HEK293T (cell line): ENCODE measurements at regions not wholly inside any gene's neighbourhood (a gene's known extent, or its start where the extent isn't known, plus 50 kb on each side); places are given as distances from the start of the nearest gene placed in this dataset.

ENCODE experiments used
- CTCF ChIA-PET: fragments of 350-600 bp; formaldehyde crosslinking; extraction: SDS; loops from one replicate; lab custom pipeline; 2021; ENCODE audit warnings: antibody characterized with exemption, inconsistent platforms; lab: Yijun Ruan, JAX
- POLR2A ChIA-PET: fragments of 350-600 bp; formaldehyde crosslinking; extraction: SDS; loops from one replicate; lab custom pipeline; 2020; ENCODE audit warnings: antibody characterized with exemption, inconsistent platforms; lab: Yijun Ruan, JAX
- DNase-seq: peaks from one replicate; pipeline ENCODE4 v3.0.0; 2012; ENCODE audit warnings: mixed read lengths; ENCODE audit errors: extremely low spot score
- ARNT ChIP-seq: fragments of 450-650 bp; IDR thresholded peaks from 2 replicates; pipeline ENCODE4 v1.6.1; 2017; ENCODE audit warnings: mild to moderate bottlenecking
- BHLHE40 ChIP-seq: fragments of 450-650 bp; IDR thresholded peaks from 2 replicates; pipeline ENCODE4 v1.6.1; 2016; ENCODE audit warnings: mild to moderate bottlenecking, moderate library complexity, borderline replicate concordance
- CTBP1 ChIP-seq: fragments of 450-650 bp; IDR thresholded peaks from 2 replicates; pipeline ENCODE4 v1.6.1; 2016; ENCODE audit warnings: borderline replicate concordance
- ELF4 ChIP-seq: fragments of 450-650 bp; IDR thresholded peaks from 2 replicates; pipeline ENCODE4 v1.6.1; 2017; ENCODE audit warnings: antibody characterized with exemption
- FOXA1 ChIP-seq: fragments of 450-650 bp; IDR thresholded peaks from 2 replicates; pipeline ENCODE4 v1.6.1; 2016; ENCODE audit warnings: mild to moderate bottlenecking
- FOXK2 ChIP-seq: fragments of 450-650 bp; IDR thresholded peaks from 2 replicates; pipeline ENCODE4 v1.6.1; 2016; ENCODE audit warnings: mild to moderate bottlenecking
- FOXM1 ChIP-seq: fragments of 450-650 bp; IDR thresholded peaks from 2 replicates; pipeline ENCODE4 v1.6.1; 2017; ENCODE audit warnings: mild to moderate bottlenecking, borderline replicate concordance
- HDGF ChIP-seq: fragments of 450-650 bp; IDR thresholded peaks from 2 replicates; pipeline ENCODE4 v1.6.1; 2017; ENCODE audit warnings: antibody characterized with exemption, borderline replicate concordance
- L3MBTL2 ChIP-seq: fragments of 450-650 bp; conservative IDR thresholded peaks from 2 replicates; pipeline ENCODE4 v1.6.1; 2016; ENCODE audit warnings: mild to moderate bottlenecking
- LEF1 ChIP-seq: fragments of 450-650 bp; IDR thresholded peaks from 2 replicates; pipeline ENCODE4 v1.6.1; 2017; ENCODE audit warnings: mild to moderate bottlenecking, borderline replicate concordance
- NFRKB ChIP-seq: fragments of 450-650 bp; IDR thresholded peaks from 2 replicates; pipeline ENCODE4 v1.6.1; 2016; ENCODE audit warnings: mild to moderate bottlenecking, moderate library complexity
- SP1 ChIP-seq: fragments of 450-650 bp; IDR thresholded peaks from 2 replicates; pipeline ENCODE4 v1.6.1; 2017
- SUZ12 ChIP-seq: fragments of 450-650 bp; IDR thresholded peaks from 2 replicates; pipeline ENCODE4 v1.6.1; 2016; ENCODE audit warnings: mild to moderate bottlenecking
- TARDBP ChIP-seq: fragments of 450-650 bp; IDR thresholded peaks from 2 replicates; pipeline ENCODE4 v1.6.1; 2016
- ZNF384 ChIP-seq: fragments of 450-650 bp; IDR thresholded peaks from 2 replicates; pipeline ENCODE4 v1.6.1; 2016
- TF ChIP-seq, protein P1 (sequence below): fragments of 450-650 bp; IDR thresholded peaks from 2 replicates; pipeline ENCODE4 v1.6.1; 2016

DNA sequence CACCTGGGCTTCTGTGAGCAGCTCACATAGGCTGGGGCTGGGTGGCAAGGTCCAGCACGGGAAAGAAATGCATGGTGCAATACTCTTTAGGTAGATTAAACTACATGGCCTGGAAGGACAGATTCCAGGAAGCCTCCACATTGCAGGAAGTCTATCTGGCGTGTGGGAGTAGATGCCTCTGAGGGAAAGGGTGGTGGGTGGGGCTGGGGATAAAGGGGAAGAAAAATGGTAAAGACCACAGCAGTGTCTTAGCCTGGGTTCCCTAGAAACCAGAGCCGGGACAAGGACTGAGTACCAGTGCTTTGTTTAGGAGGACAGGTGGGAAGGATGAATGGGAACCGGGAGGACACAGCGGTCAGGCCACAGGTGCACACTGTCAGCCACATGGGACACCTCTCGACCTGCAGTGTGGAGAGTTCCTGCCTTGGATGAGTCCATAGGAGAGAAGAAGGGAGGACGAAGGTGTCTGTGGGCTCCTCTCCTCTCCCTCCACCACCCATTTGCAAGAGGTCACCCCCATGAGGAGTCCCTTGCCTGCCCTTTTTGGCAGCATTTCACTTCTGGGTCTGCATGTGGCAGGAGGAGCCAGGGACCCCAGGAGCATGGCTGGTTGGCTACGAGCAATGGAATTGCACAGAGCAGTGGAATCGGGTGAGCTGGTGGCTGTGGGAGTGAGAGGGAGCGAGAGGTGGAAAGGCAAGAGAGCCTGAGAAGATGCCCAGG lies 91.5 kb upstream of the HS6ST1 start:
- DNase-seq, result no peak
- ChIA-PET CTCF (no interaction called here), POLR2A (no interaction called here)
- TF ChIP-seq TARDBP, result no peak
- TF ChIP-seq NFRKB, result no peak
- TF ChIP-seq HDGF, result no peak
- no peak for TF ChIP-seq FOXA1
- no peak for TF ChIP-seq BHLHE40
- no peak for TF ChIP-seq L3MBTL2
- TF ChIP-seq ARNT, result no peak
- no peak for TF ChIP-seq ZNF384
- no peak for TF ChIP-seq SP1
- TF ChIP-seq, protein P1, sequence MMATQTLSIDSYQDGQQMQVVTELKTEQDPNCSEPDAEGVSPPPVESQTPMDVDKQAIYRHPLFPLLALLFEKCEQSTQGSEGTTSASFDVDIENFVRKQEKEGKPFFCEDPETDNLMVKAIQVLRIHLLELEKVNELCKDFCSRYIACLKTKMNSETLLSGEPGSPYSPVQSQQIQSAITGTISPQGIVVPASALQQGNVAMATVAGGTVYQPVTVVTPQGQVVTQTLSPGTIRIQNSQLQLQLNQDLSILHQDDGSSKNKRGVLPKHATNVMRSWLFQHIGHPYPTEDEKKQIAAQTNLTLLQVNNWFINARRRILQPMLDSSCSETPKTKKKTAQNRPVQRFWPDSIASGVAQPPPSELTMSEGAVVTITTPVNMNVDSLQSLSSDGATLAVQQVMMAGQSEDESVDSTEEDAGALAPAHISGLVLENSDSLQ, result no peak
- no peak for TF ChIP-seq LEF1
- no peak for TF ChIP-seq FOXK2

DNA sequence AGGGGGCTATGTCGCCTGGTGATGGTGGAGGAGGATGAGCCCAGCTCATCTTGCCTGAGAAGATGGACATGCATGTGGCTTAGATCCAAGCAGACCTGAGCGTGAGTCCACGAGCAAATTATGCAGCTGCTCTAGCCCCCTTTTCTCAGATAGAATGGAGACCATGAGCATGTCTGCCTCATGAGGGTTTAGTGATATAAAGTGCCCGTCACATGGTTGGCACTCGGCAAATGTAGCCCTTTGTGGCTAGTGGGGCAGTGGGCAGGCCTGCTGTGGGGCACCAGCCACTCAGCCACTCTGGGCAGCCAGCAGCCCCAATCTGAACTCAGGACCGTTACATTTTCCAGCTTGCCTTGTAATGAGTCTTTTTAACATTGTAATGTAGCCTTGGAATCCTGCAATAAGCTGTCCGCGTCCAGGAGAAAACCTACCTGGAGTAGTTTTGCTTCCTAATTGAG lies 92.1 kb upstream of the HS6ST1 start:
- DNase-seq, result no peak
- TF ChIP-seq NFRKB, result no peak
- TF ChIP-seq LEF1, result no peak
- no peak for TF ChIP-seq TARDBP
- TF ChIP-seq ZNF384, result no peak
- TF ChIP-seq ARNT, result no peak
- ChIA-PET POLR2A (no interaction called here), CTCF (interaction anchor here (0.6 kb wide), 1 partner anchor 66 kb away, joined by 4 read pairs; no protein-coding TSS in a partner anchor)

DNA sequence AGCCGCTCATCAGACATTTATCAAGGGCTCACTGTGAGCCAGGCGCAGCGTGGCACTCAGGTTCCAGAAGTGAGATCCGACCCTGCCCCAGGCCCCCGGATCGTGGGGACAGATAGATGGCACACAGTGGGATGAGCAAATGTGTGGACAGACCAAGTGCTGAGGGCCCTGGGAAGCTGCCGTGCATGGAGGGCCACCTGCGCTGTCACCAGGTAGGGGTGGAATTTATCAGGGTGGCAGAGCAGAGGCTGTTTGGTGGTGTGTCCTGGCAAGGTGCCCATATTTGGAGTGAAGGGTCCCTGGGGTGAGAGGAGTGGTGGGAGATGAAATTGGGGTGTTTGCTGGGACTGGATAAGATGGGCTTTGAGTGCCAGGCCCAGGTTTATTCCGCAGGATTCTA lies 92.8 kb upstream of the HS6ST1 start:
- CTCF ChIA-PET, result interaction anchor here (0.6 kb wide), 1 partner anchor 65 kb away, joined by 4 read pairs; no protein-coding TSS in a partner anchor
- POLR2A ChIA-PET, result no interaction called here
- TF ChIP-seq NFRKB, result no peak
- TF ChIP-seq LEF1, result no peak
- no peak for TF ChIP-seq TARDBP
- no peak for TF ChIP-seq ARNT
- TF ChIP-seq SUZ12, result no peak
- TF ChIP-seq SP1, result no peak
- TF ChIP-seq FOXM1, result no peak
- no peak for DNase-seq

DNA sequence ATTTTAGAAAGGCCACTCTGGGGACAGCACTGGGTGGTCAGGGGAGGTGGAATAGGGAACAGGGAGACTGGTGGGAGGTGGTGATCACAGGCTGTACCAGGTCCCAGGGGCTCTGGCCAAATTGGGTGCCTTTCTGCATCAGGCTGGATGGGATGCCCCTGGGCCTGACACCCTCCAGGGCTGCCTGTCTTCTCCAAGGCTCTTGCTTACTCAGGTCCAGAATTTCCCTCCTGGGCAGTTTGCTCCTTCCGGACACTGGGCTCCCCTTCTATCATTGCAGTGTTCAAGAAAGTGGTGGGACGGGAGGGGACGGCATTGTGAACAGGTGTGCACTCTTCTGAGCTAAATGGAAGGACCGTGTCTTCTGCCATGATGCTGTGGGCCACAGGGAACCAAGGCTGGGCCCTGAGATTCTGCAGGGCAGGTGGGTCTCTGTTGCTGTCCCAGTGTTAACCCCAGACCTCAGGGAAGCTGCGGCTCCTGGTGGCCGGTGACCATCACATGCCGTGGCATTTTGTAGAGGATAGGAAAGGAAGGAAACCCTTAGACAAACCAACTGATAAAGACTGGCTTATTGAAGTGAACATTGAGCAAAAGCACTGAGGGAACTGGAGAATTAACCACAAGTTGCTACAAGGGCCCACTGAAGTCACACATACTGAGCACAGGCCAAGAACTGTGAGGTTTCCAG lies 93.7 kb upstream of the HS6ST1 start:
- POLR2A ChIA-PET, result no interaction called here

DNA sequence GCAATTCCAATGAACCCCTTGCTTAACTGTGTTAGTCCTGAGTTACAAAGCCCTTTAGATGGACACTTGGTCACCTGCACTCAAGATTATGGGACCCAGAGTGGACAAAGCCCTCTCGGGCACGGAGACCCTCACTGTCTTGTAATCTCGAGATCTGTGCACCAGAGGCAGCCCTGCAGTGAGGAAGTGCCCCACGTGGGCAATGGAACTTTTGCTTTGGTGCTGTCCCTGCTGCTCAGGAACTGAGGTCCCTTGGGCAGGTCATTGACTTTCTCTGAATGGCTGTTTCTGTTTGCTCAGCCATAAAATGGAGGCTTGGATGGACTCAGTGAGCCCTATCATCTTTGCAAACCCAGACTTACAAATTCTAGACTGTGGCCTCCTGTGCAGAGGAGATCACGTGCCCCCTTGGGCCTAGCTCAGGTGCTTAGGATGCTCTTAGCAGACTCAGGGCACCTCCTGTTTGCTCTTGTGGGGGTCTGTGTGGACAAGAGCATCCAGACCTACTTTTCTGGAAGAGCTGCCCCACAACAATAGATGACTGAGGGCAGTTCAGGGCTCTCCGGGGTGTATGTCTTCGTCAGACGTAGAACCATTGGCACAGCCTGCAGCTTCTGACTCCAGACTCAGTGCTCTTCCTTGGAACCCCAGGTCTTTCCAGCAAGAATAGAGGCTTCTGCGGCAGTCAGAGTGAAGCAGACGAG lies 94.5 kb upstream of the HS6ST1 start:
- TF ChIP-seq ARNT (no peak), SUZ12 (no peak), BHLHE40 (no peak), CTBP1 (no peak), FOXK2 (no peak), TARDBP (no peak), HDGF (no peak), FOXM1 (no peak), LEF1 (no peak), L3MBTL2 (no peak), ELF4 (no peak), FOXA1 (no peak), SP1 (no peak), ZNF384 (no peak), NFRKB (no peak)
- TF ChIP-seq, protein P1, result no peak
- no peak for DNase-seq
- POLR2A ChIA-PET, result no interaction called here
- CTCF ChIA-PET, result no interaction called here

More for the DNA sequence above, 93.7 kb upstream of the HS6ST1 start:
- CTCF ChIA-PET, result no interaction called here
- DNase-seq, result no peak
- TF ChIP-seq FOXM1, result no peak
- no peak for TF ChIP-seq L3MBTL2
- no peak for TF ChIP-seq CTBP1
- TF ChIP-seq NFRKB, result no peak
- TF ChIP-seq TARDBP, result no peak
- TF ChIP-seq, protein P1, result no peak
- no peak for TF ChIP-seq ZNF384
- TF ChIP-seq FOXK2, result no peak
- TF ChIP-seq HDGF, result no peak
- TF ChIP-seq SUZ12, result no peak
- no peak for TF ChIP-seq ELF4
- no peak for TF ChIP-seq LEF1
- TF ChIP-seq ARNT, result no peak
